22Rv1 (cell line): ENCODE measurements at regions not wholly inside any gene's neighbourhood (a gene's known extent, or its start where the extent isn't known, plus 50 kb on each side); places are given as distances from the start of the nearest gene placed in this dataset.

Experiments
- CTCF ChIP-seq: fragments of 450-650 bp; IDR thresholded peaks from 2 replicates; pipeline ENCODE4 v1.5.1; 2017; ENCODE audit warnings: mild to moderate bottlenecking
- ZFX ChIP-seq: fragments of 450-650 bp; IDR thresholded peaks from 2 replicates; pipeline ENCODE4 v1.6.1; 2017; ENCODE audit warnings: antibody characterized with exemption, borderline replicate concordance

GRCh38 chr13:74084375-74084935 is 49.7 kb downstream of the KLF12 start:
- TF ChIP-seq CTCF = no peak
- TF ChIP-seq ZFX = no peak
